H1 (cell line): ENCODE measurements at regions not wholly inside any gene's neighbourhood (a gene's known extent, or its start where the extent isn't known, plus 50 kb on each side); places are given as distances from the start of the nearest gene placed in this dataset.

Experiments used
- CTCF ChIA-PET: fragments of 300-600 bp; sonication (Branson Sonifier 250); formaldehyde crosslinking; loops from one replicate; lab custom pipeline; 2021; ENCODE audit not compliant: partially characterized antibody; lab: Charles Lee
- POLR2A ChIA-PET: fragments of 300-600 bp; sonication (Branson Sonifier 250); formaldehyde crosslinking; loops from one replicate; lab custom pipeline; 2021; ENCODE audit warnings: inconsistent platforms; ENCODE audit not compliant: partially characterized antibody; lab: Charles Lee
- DNase-seq, 2 experiments: peaks; one replicate each; pipeline versions ENCODE4 v3.0.0 to v3.0.0-alpha.2; 2010 to 2022; ENCODE audit warnings: low spot score in 2 of 2, low read depth in 1 of 2, mixed read lengths in 1 of 2
- FAIRE-seq: peaks from 2 replicates; lab custom pipeline; 2011; peaks lifted over from hg19 to GRCh38; lab: Jason Lieb, UNC
- H2AFZ ChIP-seq: 2 replicates; pipeline ENCODE4 v1.8.1; 2012; ENCODE audit warnings: low read length, inconsistent platforms
- H2AK5ac ChIP-seq: 2 replicates; pipeline ENCODE4 v1.6.1; 2013; ENCODE audit warnings: low read depth, low read length
- H2BK120ac ChIP-seq: replicated peaks from 2 replicates; pipeline ENCODE3; 2013; ENCODE audit warnings: low read depth, low read length, inconsistent platforms
- H2BK12ac ChIP-seq: 2 replicates; pipeline ENCODE4 v1.6.1; 2013; ENCODE audit warnings: low read depth, low read length
- H2BK15ac ChIP-seq: 2 replicates; pipeline ENCODE4 v1.6.1; 2013; ENCODE audit warnings: low read length
- H2BK20ac ChIP-seq: 2 replicates; pipeline ENCODE4 v1.6.1; 2013; ENCODE audit warnings: low read length
- H2BK5ac ChIP-seq: 2 replicates; pipeline ENCODE4 v1.6.1; 2013; ENCODE audit warnings: low read depth, low read length
- H3K14ac ChIP-seq: 2 replicates; pipeline ENCODE4 v1.6.1; 2013; ENCODE audit warnings: inconsistent platforms; ENCODE audit not compliant: insufficient read length
- H3K18ac ChIP-seq: 2 replicates; pipeline ENCODE4 v1.6.1; 2013; ENCODE audit warnings: low read length; ENCODE audit errors: extremely low read depth
- H3K23ac ChIP-seq: 2 replicates; pipeline ENCODE4 v1.6.1; 2013; ENCODE audit warnings: inconsistent platforms; ENCODE audit not compliant: insufficient read length
- H3K23me2 ChIP-seq: 2 replicates; pipeline ENCODE4 v1.6.1; 2013; ENCODE audit warnings: low read depth, low read length
- H3K27ac ChIP-seq: 2 replicates; pipeline ENCODE4 v1.6.1; 2011; ENCODE audit warnings: low read depth, low read length, inconsistent platforms
- H3K27me3 ChIP-seq, 4 experiments: replicated peaks in 1 of 4; 1 replicate in 1 of 4; 2 replicates in 3 of 4; pipeline versions ENCODE4 v1.6.1 to v1.8.1; 2011 to 2013; ENCODE audit warnings: low read length in 3 of 4, mild to moderate bottlenecking in 3 of 4, inconsistent platforms in 2 of 4, mixed read lengths in 2 of 4, moderate library complexity in 1 of 4; ENCODE audit not compliant: control insufficient read depth in 3 of 4, insufficient read depth in 3 of 4; ENCODE audit errors: extremely low read depth in 1 of 4
- H3K36me3 ChIP-seq, 4 experiments: 2 replicates each; pipeline versions ENCODE4 v1.6.1 to v1.8.1; 2011 to 2013; ENCODE audit warnings: mild to moderate bottlenecking in 4 of 4, low read length in 3 of 4, moderate library complexity in 2 of 4, control low read depth in 1 of 4, inconsistent platforms in 1 of 4; ENCODE audit not compliant: insufficient read depth in 4 of 4, control insufficient read depth in 2 of 4
- H3K4ac ChIP-seq: replicated peaks from 2 replicates; pipeline ENCODE3; 2013; ENCODE audit warnings: low read length, low read depth, mixed read lengths, inconsistent platforms; ENCODE audit not compliant: insufficient read length
- H3K4me1 ChIP-seq, 4 experiments: replicated peaks in 1 of 4; 1 replicate in 1 of 4; 2 replicates in 3 of 4; pipeline versions ENCODE4 v1.6.1 to v1.8.1; 2011 to 2013; ENCODE audit warnings: low read length in 3 of 4, inconsistent platforms in 2 of 4, mixed read lengths in 1 of 4; ENCODE audit not compliant: insufficient read depth in 4 of 4, control insufficient read depth in 3 of 4
- H3K4me2 ChIP-seq, 2 experiments: 2 replicates each; pipeline versions ENCODE4 v1.6.1 to v1.8.1; 2011 to 2013; ENCODE audit warnings: low read depth in 2 of 2, low read length in 2 of 2, control low read depth in 1 of 2, inconsistent platforms in 1 of 2, mild to moderate bottlenecking in 1 of 2; ENCODE audit not compliant: insufficient read depth in 1 of 2
- H3K4me3 ChIP-seq, 4 experiments: fragments of 200-600, 300-600 bp in 1 of 4; sonication (generic), shearing (Covaris generic), sonication (Bioruptor Twin) in 1 of 4; 2 replicates each; pipeline versions ENCODE4 v1.5.1 to v1.8.1; 2011 to 2016; ENCODE audit warnings: low read length in 4 of 4, low read depth in 3 of 4, control low read depth in 2 of 4, inconsistent platforms in 2 of 4, mild to moderate bottlenecking in 2 of 4, mixed read lengths in 1 of 4, moderate library complexity in 1 of 4; ENCODE audit not compliant: insufficient read depth in 2 of 4; ENCODE audit errors: extremely low read depth in 1 of 4
- H3K56ac ChIP-seq: replicated peaks from 2 replicates; pipeline ENCODE3; 2013; ENCODE audit warnings: low read depth, mild to moderate bottlenecking, mixed read lengths, low read length, inconsistent platforms; ENCODE audit not compliant: insufficient read length
- H3K79me1 ChIP-seq: 2 replicates; pipeline ENCODE4 v1.6.1; 2013; ENCODE audit warnings: low read depth, low read length, control low read depth
- H3K79me2 ChIP-seq, 2 experiments: 2 replicates each; pipeline versions ENCODE4 v1.6.1 to v1.8.1; 2012 to 2013; ENCODE audit warnings: low read length in 2 of 2, mild to moderate bottlenecking in 2 of 2, inconsistent platforms in 1 of 2; ENCODE audit not compliant: insufficient read depth in 2 of 2, control insufficient read depth in 1 of 2
- H3K9ac ChIP-seq, 4 experiments: replicated peaks in 1 of 4; 1 replicate in 1 of 4; 2 replicates in 3 of 4; pipeline versions ENCODE4 v1.6.1 to v1.8.1; 2011 to 2013; ENCODE audit warnings: low read depth in 3 of 4, low read length in 3 of 4, control low read depth in 2 of 4, mild to moderate bottlenecking in 2 of 4, moderate library complexity in 2 of 4, inconsistent platforms in 1 of 4; ENCODE audit errors: extremely low read depth in 1 of 4
- H3K9me3 ChIP-seq, 2 experiments: 2 replicates each; pipeline versions ENCODE4 v1.6.1 to v1.8.1; 2012 to 2013; ENCODE audit warnings: mild to moderate bottlenecking in 2 of 2, moderate library complexity in 2 of 2, control low read depth in 1 of 2, inconsistent platforms in 1 of 2, low read depth in 1 of 2, low read length in 1 of 2, mixed read lengths in 1 of 2; ENCODE audit not compliant: insufficient read depth in 2 of 2
- H4K20me1 ChIP-seq, 2 experiments: replicated peaks in 1 of 2; 2 replicates each; pipeline versions ENCODE3 to v1.8.1; 2011 to 2013; ENCODE audit warnings: inconsistent platforms in 2 of 2, low read length in 2 of 2, mild to moderate bottlenecking in 1 of 2; ENCODE audit not compliant: insufficient read depth in 2 of 2, control insufficient read depth in 1 of 2
- H4K5ac ChIP-seq: 2 replicates; pipeline ENCODE4 v1.6.1; 2013; ENCODE audit warnings: low read length, low read depth, mixed read lengths, inconsistent platforms; ENCODE audit not compliant: insufficient read length
- H4K8ac ChIP-seq: 2 replicates; pipeline ENCODE4 v1.8.0; 2013; ENCODE audit warnings: mild to moderate bottlenecking, moderate library complexity, low read length, inconsistent platforms; ENCODE audit not compliant: insufficient read depth; ENCODE audit errors: extremely low read depth
- H4K91ac ChIP-seq: replicated peaks from 2 replicates; pipeline ENCODE3; 2013; ENCODE audit warnings: low read length, mixed read lengths, inconsistent platforms; ENCODE audit not compliant: insufficient read length
- BCL11A ChIP-seq, 2 experiments: IDR thresholded peaks; one replicate each; pipeline ENCODE4 v1.6.1; 2011; ENCODE audit warnings: low read depth in 2 of 2, low read length in 2 of 2, mild to moderate bottlenecking in 2 of 2
- CEBPB ChIP-seq: IDR thresholded peaks from 2 replicates; pipeline ENCODE4 v1.6.1; 2012; ENCODE audit warnings: low read depth, low read length
- HDAC2 ChIP-seq, 2 experiments: fragments of 300-600 bp in 1 of 2; sonication (generic) in 1 of 2; IDR thresholded peaks; 2 replicates each; pipeline ENCODE4 v1.6.1; 2011 to 2012; ENCODE audit warnings: low read depth in 2 of 2, low read length in 2 of 2, mild to moderate bottlenecking in 2 of 2, moderate library complexity in 2 of 2, borderline replicate concordance in 1 of 2, inconsistent platforms in 1 of 2
- JUN ChIP-seq: IDR thresholded peaks from 2 replicates; pipeline ENCODE4 v1.6.1; 2011; ENCODE audit warnings: low read depth, mild to moderate bottlenecking, improper control_type of control experiment, low read length
- KDM1A ChIP-seq: fragments of 200-600, 300-600 bp; sonication (generic); IDR thresholded peaks from 2 replicates; pipeline ENCODE4 v1.7.1; 2016; ENCODE audit warnings: mild to moderate bottlenecking, low read length, borderline replicate concordance
- KDM5A ChIP-seq: fragments of 200-600 bp; IDR thresholded peaks from 2 replicates; pipeline ENCODE4 v1.7.1; 2012; ENCODE audit warnings: mild to moderate bottlenecking, low read length, inconsistent platforms, mixed read lengths
- MAX ChIP-seq: IDR thresholded peaks from 2 replicates; pipeline ENCODE4 v1.6.1; 2012; ENCODE audit warnings: inconsistent platforms
- SAP30 ChIP-seq: fragments of 300-600 bp; sonication (generic); IDR thresholded peaks from 2 replicates; pipeline ENCODE4 v1.7.1; 2012; ENCODE audit warnings: low read length, moderate library complexity, mild to moderate bottlenecking, inconsistent platforms; ENCODE audit not compliant: insufficient read depth, insufficient replicate concordance
- SIX5 ChIP-seq: IDR thresholded peaks from 2 replicates; pipeline ENCODE4 v1.6.1; 2011; ENCODE audit warnings: mild to moderate bottlenecking, low read depth, low read length
- SP1 ChIP-seq: IDR thresholded peaks from 2 replicates; pipeline ENCODE4 v1.6.1; 2011; ENCODE audit warnings: low read depth, low read length
- SUZ12 ChIP-seq: fragments of 200-600 bp; sonication (generic); IDR thresholded peaks from 2 replicates; pipeline ENCODE4 v1.6.1; 2012; ENCODE audit warnings: mild to moderate bottlenecking, inconsistent platforms, low read length, moderate library complexity, mixed read lengths
- TF ChIP-seq, protein P1 (sequence below), 3 experiments: IDR thresholded peaks; 1 replicate in 2 of 3; 2 replicates in 1 of 3; pipeline versions ENCODE4 v1.5.1 to v1.6.1; 2011; ENCODE audit warnings: low read length in 3 of 3, mild to moderate bottlenecking in 3 of 3, inconsistent platforms in 2 of 3, low read depth in 1 of 3, moderate library complexity in 1 of 3; ENCODE audit not compliant: insufficient read depth in 1 of 3; ENCODE audit errors: control extremely low read depth in 1 of 3

DNA sequence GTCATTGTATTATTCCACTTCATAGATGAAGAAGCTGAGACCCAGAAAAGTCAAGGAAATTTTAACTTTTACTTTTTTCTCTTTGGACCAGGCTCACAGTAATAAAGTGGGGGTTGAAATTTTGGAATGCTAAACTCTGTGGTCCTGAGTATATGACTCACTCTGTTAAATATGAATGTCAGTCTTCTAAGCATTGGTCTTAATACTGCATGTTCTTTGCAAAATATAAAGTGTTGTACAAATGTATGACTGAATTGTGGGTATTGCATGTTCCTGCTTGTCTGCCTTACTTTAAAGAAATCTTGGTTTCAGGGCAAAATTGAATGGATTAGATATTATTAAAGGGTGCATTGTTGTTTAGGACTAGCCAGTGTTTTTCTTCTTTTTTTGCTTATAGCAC lies 950.8 kb upstream of the GOT2 start:
- Histone ChIP-seq H3K56ac (no peak overlapping the region), H3K4ac (no peak overlapping the region), H3K79me2 (no peaks in the 10 kb centered on the region), H2BK20ac (no peak overlapping the region), H3K27me3 (no peaks in the 10 kb centered on the region), H3K36me3 (peaks cover 0 to 8% (median 1%) of the 10 kb centered on the region in 4 experiments; a peak in 2 of 8 replicates), H3K9me3 (peaks cover 14 to 23% of the 10 kb centered on the region in 2 experiments), H2AFZ (no peak overlapping the region), H2BK12ac (no peak overlapping the region), H4K5ac (no peak overlapping the region), H3K9ac (peak overlapping the region in 1 of 4 experiments; percentile 8; a peak in 1 of 7 replicates), H2BK120ac (no peak overlapping the region), H2AK5ac (no peak overlapping the region), H3K4me3 (no peak overlapping the region), H3K14ac (no peak overlapping the region), H2BK15ac (no peak overlapping the region), H3K4me1 (peaks cover 3 to 7% (median 5%) of the 10 kb centered on the region in 4 experiments; a peak in 4 of 7 replicates), H3K23ac (no peak overlapping the region), H4K20me1 (no peaks in the 10 kb centered on the region), H3K18ac (no peak overlapping the region), H2BK5ac (no peak overlapping the region), H3K27ac (no peak overlapping the region), H3K23me2 (no peaks in the 10 kb centered on the region), H3K79me1 (no peaks in the 10 kb centered on the region), H3K4me2 (no peak overlapping the region), H4K8ac (no peak overlapping the region), H4K91ac (no peak overlapping the region)
- ChIA-PET CTCF (no interaction called here), POLR2A (no interaction called here)
- DNase-seq (no peak), FAIRE-seq (no peak)
- TF ChIP-seq KDM1A (no peak), JUN (no peak), SP1 (no peak), SIX5 (no peak), SAP30 (no peak), HDAC2 (IDR thresholded peaks at IDR 0.05; ENCODE audit: borderline replicate concordance in 1 of 2, low read depth in 2 of 2, low read length in 2 of 2) (no peak), KDM5A (no peak), MAX (no peak), CEBPB (no peak), BCL11A (IDR thresholded peaks at IDR 0.05; ENCODE audit: low read depth in 2 of 2, low read length in 2 of 2) (no peak), SUZ12 (no peak)
- TF ChIP-seq, protein P1, sequence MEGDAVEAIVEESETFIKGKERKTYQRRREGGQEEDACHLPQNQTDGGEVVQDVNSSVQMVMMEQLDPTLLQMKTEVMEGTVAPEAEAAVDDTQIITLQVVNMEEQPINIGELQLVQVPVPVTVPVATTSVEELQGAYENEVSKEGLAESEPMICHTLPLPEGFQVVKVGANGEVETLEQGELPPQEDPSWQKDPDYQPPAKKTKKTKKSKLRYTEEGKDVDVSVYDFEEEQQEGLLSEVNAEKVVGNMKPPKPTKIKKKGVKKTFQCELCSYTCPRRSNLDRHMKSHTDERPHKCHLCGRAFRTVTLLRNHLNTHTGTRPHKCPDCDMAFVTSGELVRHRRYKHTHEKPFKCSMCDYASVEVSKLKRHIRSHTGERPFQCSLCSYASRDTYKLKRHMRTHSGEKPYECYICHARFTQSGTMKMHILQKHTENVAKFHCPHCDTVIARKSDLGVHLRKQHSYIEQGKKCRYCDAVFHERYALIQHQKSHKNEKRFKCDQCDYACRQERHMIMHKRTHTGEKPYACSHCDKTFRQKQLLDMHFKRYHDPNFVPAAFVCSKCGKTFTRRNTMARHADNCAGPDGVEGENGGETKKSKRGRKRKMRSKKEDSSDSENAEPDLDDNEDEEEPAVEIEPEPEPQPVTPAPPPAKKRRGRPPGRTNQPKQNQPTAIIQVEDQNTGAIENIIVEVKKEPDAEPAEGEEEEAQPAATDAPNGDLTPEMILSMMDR (IDR thresholded peaks at IDR 0.05; ENCODE audit: control extremely low read depth in 1 of 3, insufficient read depth in 1 of 3, low read depth in 1 of 3, low read length in 3 of 3) = no peak
